SU-DHL-6 (cell line): ENCODE measurements at regions not wholly inside any gene's neighbourhood (a gene's known extent, or its start where the extent isn't known, plus 50 kb on each side); places are given as distances from the start of the nearest gene placed in this dataset.

Source experiments
- H2AFZ ChIP-seq: fragments of 200-600 bp; sonication (generic); 2 replicates; pipeline ENCODE4 v1.6.1; 2014; ENCODE audit warnings: low read depth, mild to moderate bottlenecking, moderate library complexity, mixed read lengths, antibody characterized with exemption, low read length; ENCODE audit not compliant: severe bottlenecking
- H3F3A ChIP-seq: fragments of 200-600 bp; shearing (Covaris generic); 2 replicates; pipeline ENCODE4 v1.6.0; 2016; ENCODE audit warnings: antibody characterized with exemption, mild to moderate bottlenecking; ENCODE audit not compliant: insufficient read depth
- H3K27ac ChIP-seq: fragments of 200-600 bp; sonication (generic); 2 replicates; pipeline ENCODE4 v1.5.1; 2016; ENCODE audit warnings: low read depth, mild to moderate bottlenecking, low read length, moderate library complexity, mixed read lengths
- H3K27me3 ChIP-seq: fragments of 200-600 bp; sonication (generic), shearing (Covaris generic); 2 replicates; pipeline ENCODE4 v1.6.0; 2014; ENCODE audit warnings: mild to moderate bottlenecking, low read length
- H3K36me3 ChIP-seq: fragments of 200-600 bp; sonication (generic); 2 replicates; pipeline ENCODE4 v1.6.1; 2014; ENCODE audit warnings: mild to moderate bottlenecking, low read length, mixed read lengths
- H3K4me2 ChIP-seq: fragments of 300-600, 200-600 bp; shearing (Covaris generic), sonication (generic); 2 replicates; pipeline ENCODE4 v1.6.0; 2014; ENCODE audit warnings: low read length, low read depth, mild to moderate bottlenecking; ENCODE audit not compliant: poor library complexity, severe bottlenecking
- H3K4me3 ChIP-seq: fragments of 200-600 bp; sonication (generic); 2 replicates; pipeline ENCODE4 v1.5.1; 2014; ENCODE audit warnings: antibody characterized with exemption, low read length, mild to moderate bottlenecking, mixed read lengths; ENCODE audit not compliant: insufficient read depth, poor library complexity, severe bottlenecking
- H3K79me2 ChIP-seq: fragments of 200-600 bp; sonication (generic); 2 replicates; pipeline ENCODE4 v1.6.1; 2014; ENCODE audit warnings: mild to moderate bottlenecking, low read length, moderate library complexity; ENCODE audit not compliant: insufficient read depth
- H3K9ac ChIP-seq: fragments of 200-600 bp; sonication (generic); 2 replicates; pipeline ENCODE4 v1.7.0; 2014; ENCODE audit warnings: mild to moderate bottlenecking, low read length
- H3K9me2 ChIP-seq: fragments of 200-600 bp; sonication (generic); replicated peaks from 2 replicates; pipeline ENCODE4 v1.6.1; 2014; ENCODE audit warnings: low read length; ENCODE audit not compliant: insufficient read depth
- H3K9me3 ChIP-seq: fragments of 200-600 bp; sonication (generic); 2 replicates; pipeline ENCODE4 v1.6.1; 2014; ENCODE audit warnings: low read length, mixed read lengths; ENCODE audit not compliant: insufficient read depth
- H4K20me1 ChIP-seq: fragments of 200-600 bp; sonication (generic); 2 replicates; pipeline ENCODE4 v1.6.1; 2014; ENCODE audit warnings: low read depth, mild to moderate bottlenecking, antibody characterized with exemption, low read length, moderate library complexity, mixed read lengths
- EZH2phosphoT487 ChIP-seq: fragments of 200-600 bp; sonication (generic), shearing (Covaris generic); conservative IDR thresholded peaks from 2 replicates; pipeline ENCODE4 v1.6.1; 2018; ENCODE audit warnings: mild to moderate bottlenecking, antibody characterized with exemption, low read length, moderate library complexity, mixed read lengths
- TF ChIP-seq, protein P1 (sequence below): fragments of 200-600 bp; sonication (generic); IDR thresholded peaks from one replicate; pipeline ENCODE4 v1.5.1; 2017; ENCODE audit warnings: antibody characterized with exemption, mild to moderate bottlenecking, low read length, moderate library complexity; ENCODE audit not compliant: insufficient read depth, poor library complexity, severe bottlenecking

DNA sequence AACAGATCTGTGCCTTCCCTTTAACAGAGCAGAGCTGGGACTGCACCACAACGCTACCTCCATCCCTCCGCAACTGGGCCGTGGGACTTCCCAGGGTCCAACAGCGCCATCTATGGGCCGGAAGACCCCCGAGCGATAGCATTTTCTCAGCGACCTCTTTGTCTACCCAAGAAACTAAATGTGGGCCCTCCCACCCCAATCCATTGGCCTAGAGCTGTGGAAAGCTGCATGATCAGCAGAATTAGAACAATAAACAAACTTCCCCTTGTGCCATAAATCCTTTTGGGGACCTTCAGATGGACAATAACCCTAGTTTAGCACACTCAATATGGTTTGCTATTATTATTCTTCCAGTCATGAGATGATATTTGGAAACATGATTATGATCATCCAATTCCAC, 74.8 kb upstream of the NTRK3 start:
- no peaks in the 10 kb centered on the region for H3K36me3 ChIP-seq
- H3K4me3 ChIP-seq = no peak overlapping the region
- no peaks in the 10 kb centered on the region for H4K20me1 ChIP-seq
- H3K9ac ChIP-seq = no peak overlapping the region
- TF ChIP-seq EZH2phosphoT487 = no peak
- TF ChIP-seq, protein P1, sequence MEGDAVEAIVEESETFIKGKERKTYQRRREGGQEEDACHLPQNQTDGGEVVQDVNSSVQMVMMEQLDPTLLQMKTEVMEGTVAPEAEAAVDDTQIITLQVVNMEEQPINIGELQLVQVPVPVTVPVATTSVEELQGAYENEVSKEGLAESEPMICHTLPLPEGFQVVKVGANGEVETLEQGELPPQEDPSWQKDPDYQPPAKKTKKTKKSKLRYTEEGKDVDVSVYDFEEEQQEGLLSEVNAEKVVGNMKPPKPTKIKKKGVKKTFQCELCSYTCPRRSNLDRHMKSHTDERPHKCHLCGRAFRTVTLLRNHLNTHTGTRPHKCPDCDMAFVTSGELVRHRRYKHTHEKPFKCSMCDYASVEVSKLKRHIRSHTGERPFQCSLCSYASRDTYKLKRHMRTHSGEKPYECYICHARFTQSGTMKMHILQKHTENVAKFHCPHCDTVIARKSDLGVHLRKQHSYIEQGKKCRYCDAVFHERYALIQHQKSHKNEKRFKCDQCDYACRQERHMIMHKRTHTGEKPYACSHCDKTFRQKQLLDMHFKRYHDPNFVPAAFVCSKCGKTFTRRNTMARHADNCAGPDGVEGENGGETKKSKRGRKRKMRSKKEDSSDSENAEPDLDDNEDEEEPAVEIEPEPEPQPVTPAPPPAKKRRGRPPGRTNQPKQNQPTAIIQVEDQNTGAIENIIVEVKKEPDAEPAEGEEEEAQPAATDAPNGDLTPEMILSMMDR = peak; percentile 80
- H3K27ac ChIP-seq = no peak overlapping the region
- H3K27me3 ChIP-seq = no peaks in the 10 kb centered on the region
- peak overlapping the region; percentile 29 for H2AFZ ChIP-seq
- no peaks in the 10 kb centered on the region for H3K79me2 ChIP-seq
- H3K9me3 ChIP-seq = no peaks in the 10 kb centered on the region
- no peak overlapping the region for H3K4me2 ChIP-seq
- no peaks in the 10 kb centered on the region for H3F3A ChIP-seq
- H3K9me2 ChIP-seq = no peaks in the 10 kb centered on the region

DNA sequence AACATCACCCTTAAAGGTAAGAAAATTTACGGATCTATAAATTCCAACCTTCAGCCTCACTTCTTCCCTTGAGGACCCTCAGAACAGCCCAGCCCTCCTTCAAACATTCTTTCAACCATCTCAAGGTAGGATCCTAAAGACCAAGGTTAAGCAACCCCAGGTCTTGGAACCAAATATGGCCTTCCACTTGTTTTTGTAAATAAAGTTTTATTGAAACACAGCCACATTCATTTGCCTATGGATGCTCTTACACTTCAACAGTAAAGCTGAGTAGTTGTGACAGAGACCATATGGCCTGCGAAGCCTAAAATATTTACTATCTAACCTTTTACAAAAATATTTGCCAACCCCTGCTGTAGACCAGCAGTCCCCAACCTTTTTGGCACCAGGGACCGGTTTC, 70.4 kb upstream of the NTRK3 start:
- no peaks in the 10 kb centered on the region for H4K20me1 ChIP-seq
- H3K9ac ChIP-seq = no peak overlapping the region
- H2AFZ ChIP-seq = no peak overlapping the region
- no peak overlapping the region for H3K4me2 ChIP-seq
- H3K36me3 ChIP-seq = no peaks in the 10 kb centered on the region
- no peak overlapping the region for H3K4me3 ChIP-seq
- H3K79me2 ChIP-seq = no peaks in the 10 kb centered on the region
- no peaks in the 10 kb centered on the region for H3K27me3 ChIP-seq
- TF ChIP-seq, protein P1 = no peak
- TF ChIP-seq EZH2phosphoT487 = no peak
- no peak overlapping the region for H3K27ac ChIP-seq
- no peaks in the 10 kb centered on the region for H3K9me2 ChIP-seq
- H3K9me3 ChIP-seq = no peaks in the 10 kb centered on the region
- no peaks in the 10 kb centered on the region for H3F3A ChIP-seq

DNA sequence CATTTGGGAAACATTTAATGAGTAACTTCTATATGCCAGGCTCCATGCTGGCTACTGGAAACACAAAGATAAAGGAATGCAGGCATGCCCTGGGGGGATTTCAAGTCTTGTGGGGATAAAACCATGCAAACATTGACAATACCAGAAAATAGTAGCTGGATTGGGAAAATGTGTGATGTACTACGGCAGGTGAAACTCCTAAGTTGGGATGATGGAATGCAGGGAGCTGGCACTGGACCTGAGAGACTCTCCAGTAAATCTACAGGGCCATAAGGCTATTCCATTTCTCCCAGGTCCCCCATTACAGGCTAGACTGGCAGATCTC, 68.2 kb upstream of the NTRK3 start:
- no peak overlapping the region for H3K27ac ChIP-seq
- H3K27me3 ChIP-seq = no peaks in the 10 kb centered on the region
- H3K9ac ChIP-seq = no peak overlapping the region
- H3K36me3 ChIP-seq = no peaks in the 10 kb centered on the region
- no peak overlapping the region for H3K4me3 ChIP-seq
- TF ChIP-seq EZH2phosphoT487 = no peak
- TF ChIP-seq, protein P1 = no peak
- no peak overlapping the region for H2AFZ ChIP-seq
- H4K20me1 ChIP-seq = no peaks in the 10 kb centered on the region
- no peaks in the 10 kb centered on the region for H3K79me2 ChIP-seq
- no peaks in the 10 kb centered on the region for H3K9me2 ChIP-seq
- no peak overlapping the region for H3K4me2 ChIP-seq
- H3F3A ChIP-seq = no peaks in the 10 kb centered on the region
- no peaks in the 10 kb centered on the region for H3K9me3 ChIP-seq
